PFSK-1 (cell line): ENCODE measurements at regions not wholly inside any gene's neighbourhood (a gene's known extent, or its start where the extent isn't known, plus 50 kb on each side); places are given as distances from the start of the nearest gene placed in this dataset.

Experiments
- POLR2AphosphoS5 ChIP-seq: IDR thresholded peaks from 2 replicates; pipeline ENCODE4 v1.6.1; 2012; ENCODE audit warnings: low read depth, mild to moderate bottlenecking, control low read depth, low read length, moderate library complexity
- SIN3A ChIP-seq: IDR thresholded peaks from 2 replicates; pipeline ENCODE4 v1.6.1; 2012; ENCODE audit warnings: mild to moderate bottlenecking, low read length, moderate library complexity, borderline replicate concordance; ENCODE audit not compliant: insufficient read depth
- TAF1 ChIP-seq: IDR thresholded peaks from 2 replicates; pipeline ENCODE4 v1.6.1; 2012; ENCODE audit warnings: low read length, control low read depth, borderline replicate concordance; ENCODE audit not compliant: insufficient read depth
- TF ChIP-seq, protein P1 (sequence below), 2 experiments: IDR thresholded peaks; 2 replicates each; pipeline versions ENCODE4 v1.6.1 to v1.8.0; 2011 to 2012; ENCODE audit warnings: low read depth in 2 of 2, low read length in 2 of 2, control low read depth in 1 of 2, inconsistent platforms in 1 of 2, mild to moderate bottlenecking in 1 of 2, moderate library complexity in 1 of 2; ENCODE audit not compliant: insufficient read depth in 1 of 2

DNA sequence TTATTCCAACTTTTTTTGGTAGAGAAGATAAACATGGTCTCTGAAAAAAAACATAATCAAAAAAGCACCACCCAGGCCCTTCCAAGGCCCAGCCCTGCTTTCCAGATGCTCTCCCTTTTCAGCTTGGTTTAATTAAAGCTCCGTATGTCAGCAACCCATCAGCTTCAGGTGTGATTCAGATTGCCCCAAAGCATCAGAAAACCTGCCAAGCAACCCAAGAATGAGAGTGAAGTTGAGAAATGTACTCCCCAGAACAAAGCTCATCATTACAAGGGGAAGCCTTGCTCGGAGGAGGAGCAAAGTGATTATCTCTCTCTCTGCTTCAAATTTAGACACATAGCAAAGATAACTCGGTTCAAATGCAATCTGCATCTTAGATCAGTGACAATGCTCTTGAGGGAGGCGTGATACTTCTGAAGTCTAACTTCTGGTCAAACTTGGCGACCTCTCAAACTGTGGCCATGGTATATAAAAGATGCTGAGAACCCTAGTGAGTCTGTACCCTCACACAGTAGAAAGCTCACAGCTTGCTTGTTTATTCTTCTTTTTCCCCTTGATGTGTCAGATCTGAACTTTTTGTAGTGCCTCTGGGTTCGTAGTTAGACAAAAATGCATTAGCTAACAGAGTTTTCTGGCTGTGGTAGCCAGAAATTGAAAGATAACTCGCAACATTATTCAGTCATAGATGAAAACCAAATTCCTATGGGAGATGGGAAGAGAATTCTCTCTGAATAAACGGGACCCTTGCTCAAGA, 63.3 kb upstream of the ZC3H11B start:
- no peak for TF ChIP-seq POLR2AphosphoS5
- TF ChIP-seq TAF1: no peak
- TF ChIP-seq, protein P1, sequence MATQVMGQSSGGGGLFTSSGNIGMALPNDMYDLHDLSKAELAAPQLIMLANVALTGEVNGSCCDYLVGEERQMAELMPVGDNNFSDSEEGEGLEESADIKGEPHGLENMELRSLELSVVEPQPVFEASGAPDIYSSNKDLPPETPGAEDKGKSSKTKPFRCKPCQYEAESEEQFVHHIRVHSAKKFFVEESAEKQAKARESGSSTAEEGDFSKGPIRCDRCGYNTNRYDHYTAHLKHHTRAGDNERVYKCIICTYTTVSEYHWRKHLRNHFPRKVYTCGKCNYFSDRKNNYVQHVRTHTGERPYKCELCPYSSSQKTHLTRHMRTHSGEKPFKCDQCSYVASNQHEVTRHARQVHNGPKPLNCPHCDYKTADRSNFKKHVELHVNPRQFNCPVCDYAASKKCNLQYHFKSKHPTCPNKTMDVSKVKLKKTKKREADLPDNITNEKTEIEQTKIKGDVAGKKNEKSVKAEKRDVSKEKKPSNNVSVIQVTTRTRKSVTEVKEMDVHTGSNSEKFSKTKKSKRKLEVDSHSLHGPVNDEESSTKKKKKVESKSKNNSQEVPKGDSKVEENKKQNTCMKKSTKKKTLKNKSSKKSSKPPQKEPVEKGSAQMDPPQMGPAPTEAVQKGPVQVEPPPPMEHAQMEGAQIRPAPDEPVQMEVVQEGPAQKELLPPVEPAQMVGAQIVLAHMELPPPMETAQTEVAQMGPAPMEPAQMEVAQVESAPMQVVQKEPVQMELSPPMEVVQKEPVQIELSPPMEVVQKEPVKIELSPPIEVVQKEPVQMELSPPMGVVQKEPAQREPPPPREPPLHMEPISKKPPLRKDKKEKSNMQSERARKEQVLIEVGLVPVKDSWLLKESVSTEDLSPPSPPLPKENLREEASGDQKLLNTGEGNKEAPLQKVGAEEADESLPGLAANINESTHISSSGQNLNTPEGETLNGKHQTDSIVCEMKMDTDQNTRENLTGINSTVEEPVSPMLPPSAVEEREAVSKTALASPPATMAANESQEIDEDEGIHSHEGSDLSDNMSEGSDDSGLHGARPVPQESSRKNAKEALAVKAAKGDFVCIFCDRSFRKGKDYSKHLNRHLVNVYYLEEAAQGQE (IDR thresholded peaks at IDR 0.05; ENCODE audit: insufficient read depth in 1 of 2, low read depth in 2 of 2, low read length in 2 of 2): no peak
- TF ChIP-seq SIN3A: no peak
